Heart left ventricle (tissue), 16 donors: ENCODE measurements at regions not wholly inside any gene's neighbourhood (a gene's known extent, or its start where the extent isn't known, plus 50 kb on each side); places are given as distances from the start of the nearest gene placed in this dataset.

Source experiments
- ATAC-seq, 4 donors: fragments of 200-7000 bp; cut with Tn5 transposase; one replicate each; pipeline ENCODE4 v1.9.1; 2020 to 2022; ENCODE audit warnings: moderate library complexity in 4 of 4, mild to moderate bottlenecking in 3 of 4, moderate number of reproducible peaks in 1 of 4
- DNase-seq, 5 donors: peaks; one replicate each; pipeline ENCODE4 v3.0.0-alpha.2; 2020
- H3K27ac ChIP-seq, 12 donors: fragments of 200-600 bp; sonication (generic) in 4 of 12; one replicate each; pipeline versions ENCODE4 v1.5.0 to v1.8.0; 2016 to 2022; ENCODE audit warnings: mild to moderate bottlenecking in 2 of 12
- H3K27me3 ChIP-seq, 9 donors: fragments of 200-600 bp; sonication (generic) in 2 of 9; one replicate each; pipeline versions ENCODE4 v1.5.1 to v1.8.0; 2016 to 2022; ENCODE audit warnings: mild to moderate bottlenecking in 3 of 9
- H3K36me3 ChIP-seq, 9 donors: fragments of 200-600 bp; sonication (generic) in 2 of 9; one replicate each; pipeline versions ENCODE4 v1.5.0 to v1.8.0; 2018 to 2022; ENCODE audit warnings: mild to moderate bottlenecking in 2 of 9
- H3K4me1 ChIP-seq, 12 donors: fragments of 200-600 bp; sonication (generic) in 4 of 12; one replicate each; pipeline versions ENCODE4 v1.5.0 to v1.8.0; 2016 to 2022; ENCODE audit warnings: mild to moderate bottlenecking in 3 of 12
- H3K4me3 ChIP-seq, 12 donors: fragments of 200-600 bp; sonication (generic) in 4 of 12; one replicate each; pipeline versions ENCODE4 v1.5.0 to v1.8.0; 2017 to 2022; ENCODE audit warnings: mild to moderate bottlenecking in 9 of 12, moderate library complexity in 4 of 12
- H3K9me3 ChIP-seq, 12 donors: fragments of 200-600 bp; sonication (generic) in 4 of 12; one replicate each; pipeline versions ENCODE4 v1.5.0 to v1.8.0; 2016 to 2022; ENCODE audit warnings: mild to moderate bottlenecking in 1 of 12
- CTCF ChIP-seq, 12 donors: fragments of 200-600 bp; sonication (generic) in 4 of 12; IDR thresholded peaks; one replicate each; pipeline versions ENCODE4 v1.5.0 to v1.8.0; 2018 to 2022; ENCODE audit warnings: antibody characterized with exemption in 12 of 12, mild to moderate bottlenecking in 5 of 12
- POLR2A ChIP-seq, 2 donors: fragments of 450-650 bp; IDR thresholded peaks; one replicate each; pipeline ENCODE4 v1.6.1; 2017; ENCODE audit warnings: antibody characterized with exemption in 2 of 2, mild to moderate bottlenecking in 2 of 2, moderate library complexity in 2 of 2
- WGBS, 4 donors: extraction: QIAGEN DNeasy Blood & Tissue Kit in 2 of 4; methylation state at CpG; one replicate each; pipeline versions ENCODE4 v1.1.5 to v1.1.7; 2013 to 2018; 5-methylcytosine and 5-hydroxymethylcytosine counted together
- intact Hi-C, 10 donors: fragments of 100-400 bp; cut with DNase I; formaldehyde crosslinking; loops; one replicate each; pipeline versions ENCODE4 v1.11.1 to v1.14.2; 2022
- donor health status: ischemic (EF 13 %, LVEDD 7.1; RV severe dilation, severe dysfunction).
- donor health status: healthy with polysubstance abuse.
- donor health status: DM: no; HTN: yes; CAD: no.
- donor health status: DM: no; HTN: no; CAD: no.
- donor health status: ischemic (EF 25% LVEDD 6.9; RV normal size, moderate dysfunction).
- donor health status: ischemic (EF 25% LVEDD 5.7; RV mildly dilated, moderate dysfunction).
- donor health status: healthy.
- donor health status: DM: yes; HTN: yes; CAD: no.
- donor health status: ischemic (EF 35%, LVEDD 5.7; RV mildly dilated, moderate dysfunction).
- donor health status: nonischemic (EF 11% LVEDD 7.7; RV severe dilation, severe dysfunction).
- donor health status: DM: yes; HTN: yes; CAD: no.
- donor health status: PGD.
- donor health status: ischemic (EF 29% LVEDD 5.4; RV normal size, mild dysfunction).
- donor health status: nonischemic (EF 23%, LVEDD 6.1; RV moderate dilation, normal function).

DNA sequence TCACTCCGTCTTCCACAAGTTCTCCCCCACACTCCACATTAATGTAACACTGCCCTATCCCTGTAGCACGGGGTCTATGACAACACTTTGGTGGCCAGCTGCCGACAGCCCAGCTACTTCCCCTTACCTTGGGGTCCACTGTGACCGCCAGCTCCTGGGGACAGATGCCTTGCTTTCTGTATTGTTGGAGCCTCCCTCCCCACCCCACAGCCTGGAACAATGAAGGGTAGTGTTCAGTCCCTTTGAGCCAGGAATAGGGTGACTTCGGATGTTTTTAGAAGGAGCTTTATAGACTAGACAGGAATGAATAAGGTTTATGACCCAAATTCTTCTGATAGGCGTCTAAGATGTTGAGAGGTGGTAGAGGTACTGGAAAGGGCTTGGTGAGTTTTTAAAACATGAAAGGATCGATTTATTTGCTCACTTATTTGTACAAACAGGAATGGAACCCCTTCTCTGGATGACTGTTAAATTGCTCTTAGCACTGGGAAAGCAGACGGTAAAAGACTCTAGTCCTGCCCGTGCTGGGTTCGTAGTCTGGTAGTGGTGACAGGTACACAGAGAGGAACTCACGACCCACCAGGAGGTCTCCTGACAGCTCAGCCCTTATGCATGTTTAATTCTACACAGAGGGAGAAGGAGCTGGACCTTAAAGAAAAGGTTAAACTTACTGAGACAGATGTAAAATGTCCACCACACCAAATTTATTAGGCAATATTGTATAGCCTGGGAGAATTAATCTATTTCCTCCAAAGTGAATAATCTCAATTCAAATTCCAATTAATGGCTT, 90.9 kb downstream of the MYCN start:
- WGBS, 4 donors, result 81 to 84% (median 83%) methylated on average over 11 of the region's 11 CpGs
- no peaks in the 10 kb centered on the region for H3K4me1 ChIP-seq
- H3K27me3 ChIP-seq, result no peaks in the 10 kb centered on the region
- intact Hi-C loops, result no loop called here
- ATAC-seq, result no peak
- no peaks in the 10 kb centered on the region for H3K36me3 ChIP-seq
- no peak overlapping the region for H3K27ac ChIP-seq
- TF ChIP-seq CTCF (IDR thresholded peaks at IDR 0.05) (no peak), POLR2A (IDR thresholded peaks at IDR 0.05) (no peak)
- no peak overlapping the region for H3K4me3 ChIP-seq
- DNase-seq, result no peak
- no peaks in the 10 kb centered on the region for H3K9me3 ChIP-seq

DNA sequence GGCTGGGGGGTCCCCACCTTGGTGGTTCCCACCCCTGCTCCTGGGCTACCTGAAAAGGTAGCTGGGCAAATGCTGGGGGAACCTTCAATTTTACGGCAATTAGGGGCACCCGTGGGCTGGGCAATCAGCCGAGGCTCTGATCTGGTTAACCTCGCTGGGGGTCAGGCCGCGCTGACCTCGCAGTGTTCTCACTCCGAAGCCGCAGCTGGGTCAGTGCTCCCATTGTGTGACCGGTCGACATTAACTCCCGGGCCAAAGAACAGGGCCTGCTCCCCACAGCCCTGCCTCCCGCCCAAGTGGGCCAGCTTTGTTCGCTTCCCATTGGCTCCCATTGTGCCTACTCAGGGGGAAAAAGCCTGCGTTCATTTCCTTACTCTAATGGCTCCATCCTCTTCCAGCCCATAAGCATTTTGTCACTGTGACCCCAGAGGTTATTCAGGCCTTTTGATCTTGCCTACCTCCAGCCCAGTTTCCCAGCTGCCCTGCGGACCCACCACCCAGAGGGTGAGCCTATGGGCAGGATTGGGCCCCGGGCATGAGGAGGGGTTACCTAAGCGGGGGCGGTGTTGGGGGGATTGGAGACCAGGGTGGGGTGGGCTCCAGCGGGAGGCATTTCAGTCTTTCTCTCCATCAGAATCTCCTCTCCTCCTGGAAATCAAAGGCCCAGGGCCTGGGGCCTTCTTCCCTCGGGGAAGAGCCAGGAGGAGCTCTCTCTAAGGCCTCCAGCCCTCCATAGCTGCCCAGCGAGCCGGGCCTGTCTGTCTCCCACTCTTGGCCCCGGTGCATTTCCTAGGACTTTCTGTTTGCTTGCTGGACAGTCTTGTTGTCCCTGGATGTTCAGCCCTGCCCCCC, 90.1 kb downstream of the MYCN start:
- DNase-seq, result no peak

DNA sequence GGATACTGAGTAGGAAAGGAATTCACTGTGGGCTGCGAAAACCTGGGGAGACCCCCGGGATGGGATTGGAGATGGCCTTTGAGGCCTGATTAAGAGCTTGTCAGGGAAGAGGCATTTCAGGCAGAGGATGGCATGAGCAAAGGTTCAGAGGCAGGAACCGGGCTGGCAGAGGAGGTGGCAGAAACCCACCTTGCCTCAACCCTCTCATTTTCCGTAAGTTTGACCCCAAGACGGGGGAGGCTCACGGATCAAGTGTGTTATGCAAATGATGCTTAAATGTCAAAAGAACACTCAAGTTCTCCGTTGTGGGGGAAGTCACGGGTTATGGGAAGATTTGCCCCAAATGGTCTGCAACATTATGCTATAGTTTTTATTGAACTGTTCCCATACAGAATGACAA, 88.3 kb downstream of the MYCN start:
- intact Hi-C loops, result no loop called here
- Histone ChIP-seq H3K9me3 (no peaks in the 10 kb centered on the region), H3K4me3 (no peak overlapping the region), H3K27me3 (peaks cover 0 to 3% (median 0%) of the 10 kb centered on the region in 9 donors), H3K36me3 (no peaks in the 10 kb centered on the region), H3K4me1 (no peaks in the 10 kb centered on the region), H3K27ac (no peak overlapping the region)
- ATAC-seq (no peak), DNase-seq (no peak)
- no peak for TF ChIP-seq CTCF (IDR thresholded peaks at IDR 0.05)
- WGBS, 4 donors, result 86 to 92% (median 91%) methylated on average over 8 of the region's 8 CpGs

More for the DNA sequence above, 90.1 kb downstream of the MYCN start:
- Histone ChIP-seq H3K9me3 (no peaks in the 10 kb centered on the region), H3K36me3 (no peaks in the 10 kb centered on the region), H3K4me3 (no peak overlapping the region), H3K27ac (no peak overlapping the region), H3K4me1 (no peaks in the 10 kb centered on the region), H3K27me3 (no peaks in the 10 kb centered on the region)
- TF ChIP-seq POLR2A (IDR thresholded peaks at IDR 0.05), result no peak
- no peak for TF ChIP-seq CTCF (IDR thresholded peaks at IDR 0.05)
- no peak for ATAC-seq
- intact Hi-C loops, result no loop called here
- WGBS, 4 donors, result 81 to 94% (median 92%) methylated on average over 16 to 24 of the region's 24 CpGs

DNA sequence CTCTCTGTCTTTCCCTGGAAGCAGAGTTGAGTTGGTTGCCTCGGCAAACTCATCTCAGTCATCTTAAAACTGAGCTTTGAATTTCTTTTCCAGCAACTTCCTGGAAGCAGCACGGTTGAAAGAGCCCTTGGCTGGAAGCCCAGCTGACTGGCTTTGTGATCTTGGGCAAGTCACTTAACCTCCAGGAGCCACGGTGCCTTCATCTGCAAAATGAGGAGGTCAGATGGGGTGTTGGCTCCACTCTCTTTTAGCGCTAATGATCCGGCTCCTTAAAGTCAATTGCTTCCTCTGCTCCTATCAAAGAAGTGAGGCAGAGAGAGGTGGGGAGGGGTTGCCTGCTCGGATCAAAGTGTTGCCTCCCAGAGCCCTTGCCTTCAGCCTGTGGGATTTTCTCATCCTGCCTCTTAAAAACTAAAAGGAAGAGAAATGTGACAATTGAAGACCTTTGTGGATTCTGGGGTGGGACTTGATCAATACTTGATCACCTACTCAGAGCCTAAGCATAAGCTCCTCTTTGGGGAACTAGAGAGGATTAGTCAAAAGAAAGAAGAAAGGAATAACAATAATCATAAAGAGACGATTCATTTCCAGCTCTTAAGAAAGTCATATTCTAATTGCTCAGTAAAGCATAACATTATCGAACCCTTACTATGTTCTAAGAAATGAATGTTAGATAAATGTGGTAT, 86.6 kb downstream of the MYCN start:
- no peak for DNase-seq
- 62 to 73% (median 69%) methylated on average over 8 of the region's 8 CpGs for WGBS, 4 donors
- no peak for ATAC-seq
- Histone ChIP-seq H3K36me3 (no peaks in the 10 kb centered on the region), H3K27me3 (peaks cover 0 to 17% (median 3%) of the 10 kb centered on the region in 9 donors), H3K27ac (no peak overlapping the region), H3K9me3 (no peaks in the 10 kb centered on the region), H3K4me3 (no peak overlapping the region), H3K4me1 (no peaks in the 10 kb centered on the region)
- TF ChIP-seq POLR2A (IDR thresholded peaks at IDR 0.05) (no peak), CTCF (IDR thresholded peaks at IDR 0.05) (no peak)
- intact Hi-C loops, result no loop called here
